ENCODE measurements at regions not wholly inside any gene's neighbourhood (a gene's known extent, or its start where the extent isn't known, plus 50 kb on each side); places are given as distances from the start of the nearest gene placed in this dataset.

- TF ChIP-seq MAX (IDR thresholded peaks at IDR 0.05; ENCODE audit: low read depth, low read length) = no peak
- TF ChIP-seq CTCF (IDR thresholded peaks at IDR 0.05; ENCODE audit: low read depth, low read length) = no peak
- TF ChIP-seq MYC (IDR thresholded peaks at IDR 0.05; ENCODE audit: low read depth, low read length) = no peak
- no peak for TF ChIP-seq POLR2A (IDR thresholded peaks at IDR 0.05; ENCODE audit: extremely low read depth, insufficient read length)
These were observed 364.1 kb downstream of the TNS3 start for GRCh38 chr7:47217570-47218360.
